ENCODE measurements at regions not wholly inside any gene's neighbourhood (a gene's known extent, or its start where the extent isn't known, plus 50 kb on each side); places are given as distances from the start of the nearest gene placed in this dataset.

DNA sequence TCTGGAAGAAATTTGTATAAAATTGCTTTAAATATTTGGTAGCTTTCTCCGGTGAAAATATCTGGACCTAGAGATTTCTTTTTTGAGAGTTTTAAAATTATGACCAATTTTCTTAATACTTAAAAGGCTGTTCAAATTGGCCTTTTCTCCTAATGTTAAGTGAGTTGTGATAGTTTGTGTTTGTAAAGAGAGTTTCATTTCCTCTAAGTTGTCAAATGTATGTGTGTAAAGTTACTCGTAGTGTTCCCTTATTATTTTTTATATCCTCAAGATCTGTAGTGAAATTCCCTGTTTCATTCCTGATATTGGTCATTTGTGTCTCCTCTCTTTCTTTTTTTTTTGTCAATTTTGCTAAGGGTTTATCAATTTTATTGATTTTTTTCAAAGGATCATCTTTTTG lies 92.6 kb upstream of the CTNNB1 start:
- Histone ChIP-seq H3K9me2 (replicated peaks; ENCODE audit: insufficient read depth) (no peaks in the 10 kb centered on the region), H3K4me3 (no peak overlapping the region), H3K36me3 (replicated peaks; ENCODE audit: insufficient read depth, low read depth) (no peaks in the 10 kb centered on the region), H4K20me1 (ENCODE audit: insufficient read depth, poor library complexity, severe bottlenecking) (no peaks in the 10 kb centered on the region), H3K9me3 (ENCODE audit: low read depth) (no peaks in the 10 kb centered on the region), H3K27ac (no peak overlapping the region), H3K4me1 (ENCODE audit: insufficient read depth) (peaks cover 1% of the 10 kb centered on the region), H3K4me2 (no peak overlapping the region), H2AFZ (no peak overlapping the region), H3K79me2 (no peaks in the 10 kb centered on the region), H3K27me3 (no peaks in the 10 kb centered on the region)
- 96% methylated on average over 2 of the region's 2 CpGs for WGBS (ENCODE audit: low lambda C conversion rate, missing lambda C conversion rate)
- no peak for DNase-seq (ENCODE audit: low spot score)
- no peak for TF ChIP-seq EZH2 (IDR thresholded peaks at IDR 0.05; ENCODE audit: borderline replicate concordance)
- TF ChIP-seq, protein P1, sequence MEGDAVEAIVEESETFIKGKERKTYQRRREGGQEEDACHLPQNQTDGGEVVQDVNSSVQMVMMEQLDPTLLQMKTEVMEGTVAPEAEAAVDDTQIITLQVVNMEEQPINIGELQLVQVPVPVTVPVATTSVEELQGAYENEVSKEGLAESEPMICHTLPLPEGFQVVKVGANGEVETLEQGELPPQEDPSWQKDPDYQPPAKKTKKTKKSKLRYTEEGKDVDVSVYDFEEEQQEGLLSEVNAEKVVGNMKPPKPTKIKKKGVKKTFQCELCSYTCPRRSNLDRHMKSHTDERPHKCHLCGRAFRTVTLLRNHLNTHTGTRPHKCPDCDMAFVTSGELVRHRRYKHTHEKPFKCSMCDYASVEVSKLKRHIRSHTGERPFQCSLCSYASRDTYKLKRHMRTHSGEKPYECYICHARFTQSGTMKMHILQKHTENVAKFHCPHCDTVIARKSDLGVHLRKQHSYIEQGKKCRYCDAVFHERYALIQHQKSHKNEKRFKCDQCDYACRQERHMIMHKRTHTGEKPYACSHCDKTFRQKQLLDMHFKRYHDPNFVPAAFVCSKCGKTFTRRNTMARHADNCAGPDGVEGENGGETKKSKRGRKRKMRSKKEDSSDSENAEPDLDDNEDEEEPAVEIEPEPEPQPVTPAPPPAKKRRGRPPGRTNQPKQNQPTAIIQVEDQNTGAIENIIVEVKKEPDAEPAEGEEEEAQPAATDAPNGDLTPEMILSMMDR (IDR thresholded peaks at IDR 0.05; ENCODE audit: poor library complexity) = no peak
- TF ChIP-seq EZH2phosphoT487 (IDR thresholded peaks at IDR 0.05; ENCODE audit: low read depth, severe bottlenecking, unreplicated experiment) = no peak

GRCh38 chr3:41111011-41111410 lies 88.3 kb upstream of the CTNNB1 start:
- no peak for TF ChIP-seq EZH2 (IDR thresholded peaks at IDR 0.05; ENCODE audit: borderline replicate concordance)
- no peak for TF ChIP-seq EZH2phosphoT487 (IDR thresholded peaks at IDR 0.05; ENCODE audit: low read depth, severe bottlenecking, unreplicated experiment)
- TF ChIP-seq, protein P1 (IDR thresholded peaks at IDR 0.05; ENCODE audit: poor library complexity) = no peak
- H3K36me3 ChIP-seq (replicated peaks; ENCODE audit: insufficient read depth, low read depth) = no peaks in the 10 kb centered on the region

GRCh38 chr3:41112466-41112865 lies 86.8 kb upstream of the CTNNB1 start:
- H3K4me1 ChIP-seq (ENCODE audit: insufficient read depth) = no peaks in the 10 kb centered on the region
- H2AFZ ChIP-seq = no peak overlapping the region
- no peaks in the 10 kb centered on the region for H3K9me2 ChIP-seq (replicated peaks; ENCODE audit: insufficient read depth)
- H3K27me3 ChIP-seq = no peaks in the 10 kb centered on the region
- no peak for TF ChIP-seq EZH2phosphoT487 (IDR thresholded peaks at IDR 0.05; ENCODE audit: low read depth, severe bottlenecking, unreplicated experiment)
- TF ChIP-seq, protein P1 (IDR thresholded peaks at IDR 0.05; ENCODE audit: poor library complexity) = no peak
- no peak overlapping the region for H3K27ac ChIP-seq
- WGBS (ENCODE audit: low lambda C conversion rate, missing lambda C conversion rate) = 91% methylated on average over 2 of the region's 2 CpGs
- no peaks in the 10 kb centered on the region for H3K79me2 ChIP-seq
- no peaks in the 10 kb centered on the region for H3K36me3 ChIP-seq (replicated peaks; ENCODE audit: insufficient read depth, low read depth)
- no peak overlapping the region for H3K4me3 ChIP-seq
- no peaks in the 10 kb centered on the region for H4K20me1 ChIP-seq (ENCODE audit: insufficient read depth, poor library complexity, severe bottlenecking)
- no peak for DNase-seq (ENCODE audit: low spot score)
- H3K4me2 ChIP-seq = no peak overlapping the region
- no peaks in the 10 kb centered on the region for H3K9me3 ChIP-seq (ENCODE audit: low read depth)

More at GRCh38 chr3:41111011-41111410, 88.3 kb upstream of the CTNNB1 start:
- no peak for DNase-seq (ENCODE audit: low spot score)
- Histone ChIP-seq H3K79me2 (no peaks in the 10 kb centered on the region), H2AFZ (no peak overlapping the region), H3K9me3 (ENCODE audit: low read depth) (no peaks in the 10 kb centered on the region), H3K4me3 (no peak overlapping the region), H3K9me2 (replicated peaks; ENCODE audit: insufficient read depth) (no peaks in the 10 kb centered on the region), H3K4me1 (ENCODE audit: insufficient read depth) (no peaks in the 10 kb centered on the region), H3K27ac (no peak overlapping the region), H3K27me3 (no peaks in the 10 kb centered on the region), H4K20me1 (ENCODE audit: insufficient read depth, poor library complexity, severe bottlenecking) (no peaks in the 10 kb centered on the region), H3K4me2 (no peak overlapping the region)
- WGBS (ENCODE audit: low lambda C conversion rate, missing lambda C conversion rate) = 86% methylated on average over 2 of the region's 2 CpGs

DNA sequence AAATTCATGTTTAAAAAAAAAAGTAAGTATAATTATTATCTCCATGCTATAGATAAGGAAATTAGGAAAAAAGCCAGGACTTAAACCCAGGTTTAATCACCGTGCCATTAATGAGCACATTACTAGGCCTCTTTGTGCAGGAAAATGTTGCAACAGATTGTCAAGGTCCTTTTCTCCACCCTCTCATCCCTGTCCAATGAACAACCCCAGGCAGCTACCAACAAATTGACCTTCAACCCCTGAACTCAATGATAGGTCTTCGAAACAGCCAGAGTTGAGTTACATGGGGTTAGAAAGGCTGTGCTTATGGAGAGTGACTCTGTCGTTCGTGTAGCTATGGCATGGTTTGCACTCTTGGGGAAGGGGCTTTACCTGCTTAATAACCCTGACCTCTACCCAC lies 84.2 kb upstream of the CTNNB1 start:
- no peaks in the 10 kb centered on the region for H3K4me1 ChIP-seq (ENCODE audit: insufficient read depth)
- TF ChIP-seq EZH2phosphoT487 (IDR thresholded peaks at IDR 0.05; ENCODE audit: low read depth, severe bottlenecking, unreplicated experiment) (no peak), EZH2 (IDR thresholded peaks at IDR 0.05; ENCODE audit: borderline replicate concordance) (no peak)
- TF ChIP-seq, protein P1 (IDR thresholded peaks at IDR 0.05; ENCODE audit: poor library complexity) = no peak
- DNase-seq (ENCODE audit: low spot score) = no peak
- no peaks in the 10 kb centered on the region for H3K36me3 ChIP-seq (replicated peaks; ENCODE audit: insufficient read depth, low read depth)
- H3K4me2 ChIP-seq = no peak overlapping the region
- H3K27me3 ChIP-seq = no peaks in the 10 kb centered on the region
- no peaks in the 10 kb centered on the region for H3K79me2 ChIP-seq
- H3K27ac ChIP-seq = no peak overlapping the region
- H3K4me3 ChIP-seq = no peak overlapping the region
- H3K9me3 ChIP-seq (ENCODE audit: low read depth) = no peaks in the 10 kb centered on the region
- H2AFZ ChIP-seq = no peak overlapping the region
- H4K20me1 ChIP-seq (ENCODE audit: insufficient read depth, poor library complexity, severe bottlenecking) = no peaks in the 10 kb centered on the region
- H3K9me2 ChIP-seq (replicated peaks; ENCODE audit: insufficient read depth) = no peaks in the 10 kb centered on the region
- 83% methylated on average over 4 of the region's 4 CpGs for WGBS (ENCODE audit: low lambda C conversion rate, missing lambda C conversion rate)

All from hepatocyte (in vitro differentiated cells).